HT-29 (cell line): ENCODE measurements at regions not wholly inside any gene's neighbourhood (a gene's known extent, or its start where the extent isn't known, plus 50 kb on each side); places are given as distances from the start of the nearest gene placed in this dataset.
"Not testable (repeated sequence)": the region's sequence is repeated elsewhere in the genome, so short reads cannot be mapped to it uniquely, and the experiment has no call there.

Experiments used
- DNase-seq: peaks from one replicate; pipeline ENCODE4 v3.0.0-alpha.2; 2015; ENCODE audit warnings: low spot score

- no peak for DNase-seq
These were observed 231.5 kb downstream of the ZNF608 start for GRCh38 chr5:124514956-124515355.

- no peak for DNase-seq
These were observed 233.3 kb downstream of the ZNF608 start for GRCh38 chr5:124512952-124513632.

- no peak for DNase-seq
These were observed 234.2 kb downstream of the ZNF608 start for GRCh38 chr5:124512236-124512635.

- no peak for DNase-seq
These were observed 234.6 kb downstream of the ZNF608 start for GRCh38 chr5:124511791-124512190.

DNA sequence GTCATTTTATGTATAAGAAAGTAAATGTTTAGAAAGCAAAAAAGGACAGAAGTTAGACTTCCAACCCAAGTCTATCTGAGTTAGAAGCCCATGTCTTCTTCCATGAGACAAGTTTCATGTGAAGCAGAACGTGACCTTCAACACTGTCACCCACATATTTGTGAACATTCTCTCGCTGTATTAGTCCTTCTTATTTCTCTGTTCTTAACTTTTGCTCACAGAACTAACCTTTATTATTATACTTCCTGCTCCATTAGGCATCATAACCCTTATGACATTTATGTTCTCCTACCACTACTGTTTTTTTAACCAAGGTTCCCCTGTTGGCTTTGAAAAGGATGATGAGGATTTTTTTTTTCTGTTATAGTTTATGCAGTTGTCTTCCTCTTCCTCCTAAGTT is 238.8 kb downstream of the ZNF608 start:
- DNase-seq: no peak

GRCh38 chr5:124504081-124504916 is 242.1 kb downstream of the ZNF608 start:
- DNase-seq: no peak

GRCh38 chr5:124502551-124502950 is 243.9 kb downstream of the ZNF608 start:
- no peak for DNase-seq

GRCh38 chr5:124499818-124500217 is 246.6 kb downstream of the ZNF608 start:
- DNase-seq: not testable (repeated sequence)

DNA sequence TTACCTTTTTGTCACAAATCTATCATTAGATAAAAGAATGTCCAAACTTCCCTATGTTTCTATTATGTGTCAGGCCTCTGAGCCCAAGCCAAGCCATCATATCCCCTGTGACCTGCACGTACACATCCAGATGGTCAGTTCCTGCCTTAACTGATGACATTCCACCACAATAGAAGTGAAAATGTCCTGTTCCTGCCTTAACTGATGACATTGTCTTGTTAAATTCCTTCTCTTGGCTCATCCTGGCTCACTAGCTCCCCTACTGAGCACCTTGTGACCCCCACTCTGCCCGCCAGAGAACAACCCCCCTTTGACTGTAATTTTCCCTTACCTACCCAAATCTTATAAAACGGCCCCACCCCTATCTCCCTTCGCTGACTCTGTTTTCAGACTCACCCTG is 249.5 kb downstream of the ZNF608 start:
- DNase-seq: not testable (repeated sequence)

GRCh38 chr5:124494540-124495116 is 251.8 kb downstream of the ZNF608 start:
- DNase-seq: peak; percentile 29

- no peak for DNase-seq
These were observed 253.8 kb downstream of the ZNF608 start for GRCh38 chr5:124492444-124493224.

- DNase-seq: not testable (repeated sequence)
These were observed 256.1 kb downstream of the ZNF608 start for GRCh38 chr5:124490315-124490714.

GRCh38 chr5:124481419-124481818 is 265.0 kb downstream of the ZNF608 start:
- DNase-seq: no peak

GRCh38 chr5:124480964-124481363 is 265.5 kb downstream of the ZNF608 start:
- DNase-seq: no peak

DNA sequence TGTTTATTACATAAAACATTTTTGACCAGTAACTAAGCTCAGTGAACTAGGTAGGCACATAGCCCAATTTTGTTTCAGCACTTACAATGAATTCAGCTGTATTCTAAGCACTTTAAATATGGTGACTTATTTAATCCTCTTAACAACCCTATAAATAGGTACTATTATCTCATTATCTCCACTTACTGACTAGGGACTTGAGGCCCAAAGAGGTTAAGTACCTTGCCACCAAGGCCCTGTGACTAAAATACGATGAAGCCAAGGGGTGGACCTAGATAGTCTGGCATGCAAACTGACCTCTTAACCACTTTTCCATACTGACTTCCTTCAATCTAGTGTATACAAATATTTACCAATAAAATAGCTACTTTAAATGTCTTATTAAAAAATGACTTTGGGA is 266.4 kb downstream of the ZNF608 start:
- no peak for DNase-seq

DNA sequence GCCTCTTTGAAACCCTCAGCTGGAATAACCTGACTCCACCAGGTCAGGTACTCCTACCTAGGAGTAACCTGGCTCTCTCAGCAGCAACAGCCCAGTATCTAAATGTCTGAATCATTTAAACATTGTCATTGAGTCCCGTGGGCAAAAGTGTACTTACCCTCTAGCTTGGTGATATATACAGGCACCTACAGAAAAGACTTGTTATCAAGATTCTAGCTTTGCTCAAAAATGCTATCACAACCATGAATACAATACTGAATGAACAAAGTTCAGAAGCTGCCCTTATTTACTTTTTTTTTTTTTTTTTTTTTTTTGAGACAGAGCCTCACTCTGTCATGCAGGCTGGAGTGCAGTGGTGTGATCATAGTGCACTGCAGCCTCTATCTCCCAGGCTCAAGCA is 268.2 kb downstream of the ZNF608 start:
- DNase-seq: no peak

- DNase-seq: no peak
These were observed 268.9 kb downstream of the ZNF608 start for GRCh38 chr5:124477577-124477976.

GRCh38 chr5:124477062-124477461 is 269.4 kb downstream of the ZNF608 start:
- no peak for DNase-seq

GRCh38 chr5:124474528-124475215 is 271.8 kb downstream of the ZNF608 start:
- no peak for DNase-seq

DNA sequence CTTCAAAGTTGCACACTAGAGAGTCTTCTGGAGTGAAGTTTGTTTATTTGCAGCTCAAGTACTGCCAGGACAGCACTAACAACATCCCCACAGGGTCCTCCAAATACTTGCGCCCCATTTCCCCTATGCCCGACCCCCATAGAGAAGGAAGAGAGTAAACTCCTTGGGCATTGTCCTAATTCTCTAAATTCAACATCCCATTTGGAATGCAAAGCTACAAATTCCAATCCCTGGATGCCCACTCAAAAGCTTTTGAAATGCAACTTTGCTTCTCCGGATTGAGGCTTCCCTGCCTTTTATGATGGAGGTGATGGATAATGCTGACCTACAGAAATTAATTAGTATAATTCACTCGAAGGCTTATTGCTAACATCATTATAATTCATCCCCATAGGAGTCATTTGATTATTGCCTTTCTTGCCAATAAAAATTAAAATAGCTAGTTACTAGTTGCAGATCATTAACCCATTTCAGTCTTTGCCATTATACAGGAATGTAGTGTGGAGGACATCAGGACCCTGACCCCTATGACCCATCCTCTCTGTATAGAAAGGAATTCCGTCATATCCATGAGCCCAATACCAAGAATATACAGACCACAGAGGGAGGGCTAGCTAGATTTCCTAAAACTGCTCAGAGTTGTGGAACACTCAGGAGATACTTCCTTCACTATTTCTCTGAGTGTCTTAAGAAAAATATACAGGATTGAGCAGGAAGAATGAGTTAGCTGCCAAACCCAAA is 277.6 kb downstream of the ZNF608 start:
- no peak for DNase-seq

GRCh38 chr5:124467745-124468144 is 278.7 kb downstream of the ZNF608 start:
- DNase-seq: no peak
